ENCODE measurements at regions not wholly inside any gene's neighbourhood (a gene's known extent, or its start where the extent isn't known, plus 50 kb on each side); places are given as distances from the start of the nearest gene placed in this dataset.

DNA sequence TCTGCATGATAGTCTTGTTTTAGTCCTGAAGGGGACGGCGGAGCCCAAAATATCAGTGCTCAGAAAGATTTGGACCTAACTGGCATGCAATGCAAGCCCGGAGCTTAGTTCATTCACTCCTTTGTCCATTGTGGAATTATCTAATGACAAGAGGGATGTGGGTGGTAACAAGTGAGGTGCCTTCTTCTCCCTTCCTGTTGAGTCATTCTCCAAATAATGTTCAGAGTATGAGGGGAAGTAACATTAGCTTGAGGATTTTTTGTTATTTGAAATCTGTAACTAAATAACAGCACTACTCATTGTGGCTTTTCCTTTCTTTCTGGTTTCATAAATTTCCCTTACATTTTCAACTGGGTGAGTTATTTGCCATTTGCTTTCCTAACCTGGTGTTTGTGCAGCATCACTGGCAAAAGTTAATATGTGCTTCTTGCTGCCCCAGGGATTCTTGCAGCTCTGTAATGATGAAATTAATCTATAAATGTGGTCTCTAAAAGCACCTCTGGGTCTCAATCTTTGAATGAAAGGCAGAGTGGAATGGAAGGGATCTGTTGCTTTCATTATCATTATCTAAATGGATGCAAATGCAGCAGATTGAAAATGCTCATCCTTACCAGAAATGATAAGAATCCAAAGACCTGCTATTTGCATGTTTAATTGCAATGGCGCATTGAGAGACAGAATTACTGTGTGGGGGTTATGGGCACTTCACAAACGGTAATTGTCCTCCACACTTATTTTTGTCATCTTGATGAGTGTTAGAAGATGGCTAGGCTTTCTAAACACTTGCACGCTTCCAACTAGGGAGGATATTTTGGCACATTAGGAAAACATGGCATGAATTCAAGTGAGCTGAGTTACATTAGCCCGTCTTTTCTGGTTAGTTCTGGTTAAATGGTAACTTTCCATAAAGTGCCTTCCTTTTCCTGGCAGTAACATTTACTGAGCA is 89.9 kb upstream of the MITF start:
- H3K9me3 ChIP-seq (ENCODE audit: low read depth): no peaks in the 10 kb centered on the region
- no peaks in the 10 kb centered on the region for H3K27me3 Mint-ChIP-seq (ENCODE audit: insufficient read depth, low read depth)
- H3K4me3 ChIP-seq: no peak overlapping the region
- H3K27ac ChIP-seq: no peak overlapping the region
- no peaks in the 10 kb centered on the region for H3K79me2 ChIP-seq (ENCODE audit: low read depth)
- no peak overlapping the region for H3K27ac Mint-ChIP-seq
- no peaks in the 10 kb centered on the region for H3K9me3 Mint-ChIP-seq
- no peaks in the 10 kb centered on the region for H4K20me1 ChIP-seq (ENCODE audit: low read depth)
- no peaks in the 10 kb centered on the region for H3K4me1 Mint-ChIP-seq
- TF ChIP-seq, protein P1, sequence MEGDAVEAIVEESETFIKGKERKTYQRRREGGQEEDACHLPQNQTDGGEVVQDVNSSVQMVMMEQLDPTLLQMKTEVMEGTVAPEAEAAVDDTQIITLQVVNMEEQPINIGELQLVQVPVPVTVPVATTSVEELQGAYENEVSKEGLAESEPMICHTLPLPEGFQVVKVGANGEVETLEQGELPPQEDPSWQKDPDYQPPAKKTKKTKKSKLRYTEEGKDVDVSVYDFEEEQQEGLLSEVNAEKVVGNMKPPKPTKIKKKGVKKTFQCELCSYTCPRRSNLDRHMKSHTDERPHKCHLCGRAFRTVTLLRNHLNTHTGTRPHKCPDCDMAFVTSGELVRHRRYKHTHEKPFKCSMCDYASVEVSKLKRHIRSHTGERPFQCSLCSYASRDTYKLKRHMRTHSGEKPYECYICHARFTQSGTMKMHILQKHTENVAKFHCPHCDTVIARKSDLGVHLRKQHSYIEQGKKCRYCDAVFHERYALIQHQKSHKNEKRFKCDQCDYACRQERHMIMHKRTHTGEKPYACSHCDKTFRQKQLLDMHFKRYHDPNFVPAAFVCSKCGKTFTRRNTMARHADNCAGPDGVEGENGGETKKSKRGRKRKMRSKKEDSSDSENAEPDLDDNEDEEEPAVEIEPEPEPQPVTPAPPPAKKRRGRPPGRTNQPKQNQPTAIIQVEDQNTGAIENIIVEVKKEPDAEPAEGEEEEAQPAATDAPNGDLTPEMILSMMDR (IDR thresholded peaks at IDR 0.05): no peak
- no peak for TF ChIP-seq EZH2phosphoT487 (IDR thresholded peaks at IDR 0.05)
- TF ChIP-seq EZH2 (IDR thresholded peaks at IDR 0.05): no peak
- H2AFZ ChIP-seq (replicated peaks): peak overlapping the region; percentile 36
- H3K4me2 ChIP-seq: no peak overlapping the region
- no peaks in the 10 kb centered on the region for H3K36me3 ChIP-seq
- no peak for DNase-seq (ENCODE audit: low spot score)
- no peaks in the 10 kb centered on the region for H3K36me3 Mint-ChIP-seq
- H3K4me3 Mint-ChIP-seq: no peak overlapping the region
- H3K4me1 ChIP-seq: peaks cover 8% of the 10 kb centered on the region
- no peak overlapping the region for H3K9ac ChIP-seq
- H3F3A ChIP-seq (ENCODE audit: low read depth): no peaks in the 10 kb centered on the region
- H3K27me3 ChIP-seq: no peaks in the 10 kb centered on the region

DNA sequence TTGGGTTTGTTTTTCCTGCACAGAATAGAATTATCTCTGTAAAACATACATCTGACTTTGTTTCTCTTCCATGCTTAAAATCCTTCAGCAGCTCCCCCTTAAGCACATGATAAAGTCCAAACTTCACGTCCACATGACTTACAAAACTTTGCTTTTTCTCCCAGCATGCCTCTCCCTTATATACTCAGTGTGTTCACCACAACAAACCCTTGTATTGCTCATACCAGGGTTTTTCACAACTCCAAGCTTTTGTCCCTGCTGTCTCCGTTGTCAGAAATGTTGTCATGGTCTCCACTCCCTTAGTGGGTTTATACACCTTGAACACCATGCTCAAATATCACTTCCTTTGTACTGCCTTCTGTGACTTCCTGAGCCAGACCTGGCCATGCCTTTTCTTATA is 91.1 kb upstream of the MITF start:
- Histone ChIP-seq H3K4me3 (no peak overlapping the region), H3F3A (ENCODE audit: low read depth) (no peaks in the 10 kb centered on the region), H3K36me3 (no peaks in the 10 kb centered on the region), H3K4me1 (peaks cover 8% of the 10 kb centered on the region), H2AFZ (replicated peaks) (no peak overlapping the region), H3K79me2 (ENCODE audit: low read depth) (no peaks in the 10 kb centered on the region), H3K27me3 (no peaks in the 10 kb centered on the region), H3K27ac (no peak overlapping the region), H3K4me2 (no peak overlapping the region), H4K20me1 (ENCODE audit: low read depth) (no peaks in the 10 kb centered on the region), H3K9me3 (ENCODE audit: low read depth) (no peaks in the 10 kb centered on the region), H3K9ac (no peak overlapping the region)
- no peaks in the 10 kb centered on the region for H3K9me3 Mint-ChIP-seq
- H3K27me3 Mint-ChIP-seq (ENCODE audit: insufficient read depth, low read depth): no peaks in the 10 kb centered on the region
- H3K4me3 Mint-ChIP-seq: no peak overlapping the region
- H3K27ac Mint-ChIP-seq: no peak overlapping the region
- TF ChIP-seq EZH2 (IDR thresholded peaks at IDR 0.05) (no peak), EZH2phosphoT487 (IDR thresholded peaks at IDR 0.05) (no peak)
- TF ChIP-seq, protein P1 (IDR thresholded peaks at IDR 0.05): no peak
- no peaks in the 10 kb centered on the region for H3K36me3 Mint-ChIP-seq
- DNase-seq (ENCODE audit: low spot score): no peak
- H3K4me1 Mint-ChIP-seq: no peaks in the 10 kb centered on the region

DNA sequence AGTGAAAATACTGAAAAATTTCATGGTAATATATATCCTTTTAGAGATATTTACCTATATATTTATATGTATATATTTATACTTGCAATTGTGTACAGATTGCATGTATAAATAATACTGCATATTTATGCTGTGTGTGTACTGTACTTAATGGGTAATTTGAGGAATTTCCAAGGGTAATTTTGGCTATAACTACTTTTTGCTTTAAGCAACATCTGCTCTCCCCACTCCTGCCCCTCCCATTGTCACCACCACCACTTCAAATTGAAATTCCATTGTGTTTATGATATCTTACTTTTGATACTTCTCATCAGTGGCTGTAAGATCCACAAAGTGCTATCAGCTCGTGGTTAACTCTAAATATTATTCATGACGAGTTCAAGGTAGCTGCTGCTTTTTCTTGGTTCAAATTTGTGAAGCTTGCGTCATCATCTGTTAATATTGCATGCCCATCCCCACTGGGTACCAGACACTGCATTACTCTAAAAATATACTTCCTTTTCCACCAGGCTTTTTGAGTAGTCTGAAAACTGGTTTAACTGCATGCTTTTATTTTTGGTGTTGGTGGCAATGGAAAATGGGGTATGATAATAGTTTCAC is 91.7 kb upstream of the MITF start:
- no peaks in the 10 kb centered on the region for H3K27me3 ChIP-seq
- H4K20me1 ChIP-seq (ENCODE audit: low read depth): no peaks in the 10 kb centered on the region
- H3K27me3 Mint-ChIP-seq (ENCODE audit: insufficient read depth, low read depth): no peaks in the 10 kb centered on the region
- no peaks in the 10 kb centered on the region for H3K9me3 ChIP-seq (ENCODE audit: low read depth)
- no peak for DNase-seq (ENCODE audit: low spot score)
- TF ChIP-seq EZH2 (IDR thresholded peaks at IDR 0.05) (no peak), EZH2phosphoT487 (IDR thresholded peaks at IDR 0.05) (no peak)
- TF ChIP-seq, protein P1 (IDR thresholded peaks at IDR 0.05): no peak
- H3K4me3 Mint-ChIP-seq: no peak overlapping the region
- H3K4me1 Mint-ChIP-seq: no peaks in the 10 kb centered on the region
- no peaks in the 10 kb centered on the region for H3F3A ChIP-seq (ENCODE audit: low read depth)
- H2AFZ ChIP-seq (replicated peaks): no peak overlapping the region
- H3K4me1 ChIP-seq: peaks cover 8% of the 10 kb centered on the region
- H3K4me3 ChIP-seq: no peak overlapping the region
- no peaks in the 10 kb centered on the region for H3K36me3 ChIP-seq
- no peak overlapping the region for H3K9ac ChIP-seq
- no peak overlapping the region for H3K27ac Mint-ChIP-seq
- no peaks in the 10 kb centered on the region for H3K9me3 Mint-ChIP-seq
- H3K27ac ChIP-seq: no peak overlapping the region
- H3K79me2 ChIP-seq (ENCODE audit: low read depth): no peaks in the 10 kb centered on the region
- no peaks in the 10 kb centered on the region for H3K36me3 Mint-ChIP-seq
- H3K4me2 ChIP-seq: no peak overlapping the region

Data from neural progenitor cell (in vitro differentiated cells).